CD1c-positive myeloid dendritic cell (primary cell): ENCODE measurements at regions not wholly inside any gene's neighbourhood (a gene's known extent, or its start where the extent isn't known, plus 50 kb on each side); places are given as distances from the start of the nearest gene placed in this dataset.
"Not testable (repeated sequence)": the region's sequence is repeated elsewhere in the genome, so short reads cannot be mapped to it uniquely, and the experiment has no call there.

Experiments
- DNase-seq: peaks from one replicate; pipeline ENCODE4 v3.0.0-alpha.2; 2016; ENCODE audit errors: extremely low spot score

- no peak for DNase-seq
These were observed 2471.7 kb downstream of the ARAP2 start for GRCh38 chr4:33772582-33772981.

- DNase-seq: no peak
These were observed 2463.1 kb downstream of the ARAP2 start for GRCh38 chr4:33780952-33781791.

GRCh38 chr4:33785843-33786242, 2458.5 kb downstream of the ARAP2 start:
- no peak for DNase-seq

- DNase-seq: no peak
These were observed 2441.7 kb downstream of the ARAP2 start for GRCh38 chr4:33802578-33802977.

- no peak for DNase-seq
These were observed 2418.6 kb downstream of the ARAP2 start for GRCh38 chr4:33825685-33826084.

GRCh38 chr4:33829356-33829755, 2415.0 kb downstream of the ARAP2 start:
- DNase-seq: not testable (repeated sequence)

GRCh38 chr4:33831442-33832066, 2412.8 kb downstream of the ARAP2 start:
- no peak for DNase-seq

GRCh38 chr4:33835764-33836163, 2408.6 kb downstream of the ARAP2 start:
- DNase-seq: not testable (repeated sequence)

- no peak for DNase-seq
These were observed 2407.1 kb downstream of the ARAP2 start for GRCh38 chr4:33837043-33837838.

- DNase-seq: no peak
These were observed 2403.2 kb downstream of the ARAP2 start for GRCh38 chr4:33841120-33841519.

- no peak for DNase-seq
These were observed 2393.9 kb downstream of the ARAP2 start for GRCh38 chr4:33850371-33850902.

- DNase-seq: not testable (repeated sequence)
These were observed 2390.6 kb downstream of the ARAP2 start for GRCh38 chr4:33853670-33854069.

- no peak for DNase-seq
These were observed 2379.9 kb downstream of the ARAP2 start for GRCh38 chr4:33864290-33864859.

GRCh38 chr4:33873791-33874190, 2370.5 kb downstream of the ARAP2 start:
- DNase-seq: no peak

- DNase-seq: no peak
These were observed 2365.6 kb downstream of the ARAP2 start for GRCh38 chr4:33878710-33879109.

GRCh38 chr4:33881176-33881575, 2363.1 kb downstream of the ARAP2 start:
- DNase-seq: no peak

- no peak for DNase-seq
These were observed 2361.9 kb downstream of the ARAP2 start for GRCh38 chr4:33882246-33882990.

- DNase-seq: no peak
These were observed 2361.2 kb downstream of the ARAP2 start for GRCh38 chr4:33883111-33883510.

GRCh38 chr4:33886356-33886755, 2358.0 kb downstream of the ARAP2 start:
- no peak for DNase-seq

- no peak for DNase-seq
These were observed 2353.5 kb downstream of the ARAP2 start for GRCh38 chr4:33890841-33891240.

GRCh38 chr4:33911959-33912358, 2332.4 kb downstream of the ARAP2 start:
- no peak for DNase-seq
